Gastrocnemius medialis (tissue), 4 donors: ENCODE measurements at regions not wholly inside any gene's neighbourhood (a gene's known extent, or its start where the extent isn't known, plus 50 kb on each side); places are given as distances from the start of the nearest gene placed in this dataset.

Source experiments
- CTCF ChIP-seq, 5 experiments: fragments of 450-650 bp in 3 of 5; fragments of 200-600 bp in 2 of 5; sonication (generic) in 2 of 5; IDR thresholded peaks in 4 of 5; conservative IDR thresholded peaks in 1 of 5; 1 replicate in 4 of 5; 2 replicates in 1 of 5; pipeline ENCODE4 v1.5.1; 2016 to 2019; ENCODE audit warnings: antibody characterized with exemption in 5 of 5, mild to moderate bottlenecking in 3 of 5, moderate library complexity in 3 of 5
- POLR2A ChIP-seq, 2 donors: fragments of 450-650 bp; IDR thresholded peaks; one replicate each; pipeline ENCODE4 v1.6.1; 2017; ENCODE audit warnings: antibody characterized with exemption in 2 of 2, mild to moderate bottlenecking in 2 of 2, moderate library complexity in 2 of 2

GRCh38 chr6:110532431-110532830, 56.0 kb upstream of the SLC22A16 start:
- TF ChIP-seq CTCF (IDR thresholded peaks at IDR 0.05 in 4 of 5, conservative IDR thresholded peaks at IDR 0.05 in 1 of 5) (no peak), POLR2A (IDR thresholded peaks at IDR 0.05) (no peak)
